ENCODE measurements at regions not wholly inside any gene's neighbourhood (a gene's known extent, or its start where the extent isn't known, plus 50 kb on each side); places are given as distances from the start of the nearest gene placed in this dataset.

DNA sequence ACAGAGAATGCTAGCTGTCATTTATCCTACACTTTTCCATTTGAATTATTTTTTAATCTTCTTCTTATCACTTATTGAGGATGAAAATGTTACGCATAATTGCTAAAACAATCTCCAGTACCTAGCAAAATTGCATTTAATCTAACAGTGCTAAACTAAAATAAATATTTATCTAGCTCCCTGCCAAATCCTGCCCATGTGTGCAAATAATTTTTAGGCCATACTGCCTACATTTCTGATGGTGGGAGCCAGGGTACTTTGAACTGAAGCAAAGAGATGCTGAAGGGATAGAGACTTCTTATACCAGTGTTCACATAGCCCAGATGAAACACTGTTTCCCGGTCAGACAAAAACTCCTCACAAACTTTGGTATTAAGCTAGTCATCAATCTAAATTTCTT is 1268.7 kb upstream of the PCDH20 start:
- no peak for TF ChIP-seq ZNF274 (IDR thresholded peaks at IDR 0.05; ENCODE audit: low read depth, low read length)
- no peak for TF ChIP-seq YY1 (IDR thresholded peaks at IDR 0.05; ENCODE audit: insufficient read depth, insufficient read length)
- TF ChIP-seq SUZ12 (IDR thresholded peaks at IDR 0.05; ENCODE audit: extremely low read depth, insufficient read depth, insufficient read length) = no peak
